ENCODE measurements at regions not wholly inside any gene's neighbourhood (a gene's known extent, or its start where the extent isn't known, plus 50 kb on each side); places are given as distances from the start of the nearest gene placed in this dataset.
"Not testable (repeated sequence)": the region's sequence is repeated elsewhere in the genome, so short reads cannot be mapped to it uniquely, and the experiment has no call there.

DNA sequence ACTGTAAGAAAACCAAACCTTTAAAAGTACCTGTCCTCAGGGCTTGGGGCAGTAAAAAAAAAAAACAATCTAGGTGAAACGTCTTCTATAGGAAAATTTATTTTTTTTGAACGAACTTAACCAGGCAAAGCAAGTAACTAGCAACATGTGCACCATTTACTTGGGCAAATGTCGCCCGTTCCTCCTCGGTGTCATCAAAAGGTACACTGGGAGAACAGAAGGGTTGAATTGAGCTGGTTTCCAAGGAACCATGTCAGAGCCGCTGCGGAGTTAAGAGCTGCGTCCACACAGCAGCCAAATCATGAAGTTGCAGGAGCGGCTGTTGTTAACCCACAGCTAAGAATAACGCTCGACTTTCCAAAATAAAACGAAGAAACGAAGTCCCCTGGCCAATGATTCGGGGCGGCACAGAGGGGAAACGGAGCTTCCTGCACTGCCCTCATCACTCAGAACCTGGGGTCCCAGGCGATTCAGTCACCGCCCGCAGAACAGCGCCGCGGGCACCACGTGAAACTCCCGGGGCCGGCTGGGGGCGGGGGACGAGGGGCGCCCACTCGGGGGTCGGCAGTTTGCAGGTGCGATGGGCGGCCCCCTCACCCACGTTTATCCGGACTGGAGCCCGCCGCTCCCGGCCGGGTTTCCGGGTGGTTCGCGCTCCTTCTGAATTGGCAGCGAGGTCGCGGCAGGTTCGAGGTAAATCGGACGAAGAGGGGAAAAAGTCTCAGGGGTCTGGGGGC lies 53.6 kb upstream of the PLGLB1 start:
- not testable (repeated sequence) for DNase-seq (ENCODE audit: low read depth)

GRCh38 chr2:87075791-87076252 lies 54.2 kb upstream of the PLGLB1 start:
- peak; percentile 35 for DNase-seq (ENCODE audit: low read depth)

DNA sequence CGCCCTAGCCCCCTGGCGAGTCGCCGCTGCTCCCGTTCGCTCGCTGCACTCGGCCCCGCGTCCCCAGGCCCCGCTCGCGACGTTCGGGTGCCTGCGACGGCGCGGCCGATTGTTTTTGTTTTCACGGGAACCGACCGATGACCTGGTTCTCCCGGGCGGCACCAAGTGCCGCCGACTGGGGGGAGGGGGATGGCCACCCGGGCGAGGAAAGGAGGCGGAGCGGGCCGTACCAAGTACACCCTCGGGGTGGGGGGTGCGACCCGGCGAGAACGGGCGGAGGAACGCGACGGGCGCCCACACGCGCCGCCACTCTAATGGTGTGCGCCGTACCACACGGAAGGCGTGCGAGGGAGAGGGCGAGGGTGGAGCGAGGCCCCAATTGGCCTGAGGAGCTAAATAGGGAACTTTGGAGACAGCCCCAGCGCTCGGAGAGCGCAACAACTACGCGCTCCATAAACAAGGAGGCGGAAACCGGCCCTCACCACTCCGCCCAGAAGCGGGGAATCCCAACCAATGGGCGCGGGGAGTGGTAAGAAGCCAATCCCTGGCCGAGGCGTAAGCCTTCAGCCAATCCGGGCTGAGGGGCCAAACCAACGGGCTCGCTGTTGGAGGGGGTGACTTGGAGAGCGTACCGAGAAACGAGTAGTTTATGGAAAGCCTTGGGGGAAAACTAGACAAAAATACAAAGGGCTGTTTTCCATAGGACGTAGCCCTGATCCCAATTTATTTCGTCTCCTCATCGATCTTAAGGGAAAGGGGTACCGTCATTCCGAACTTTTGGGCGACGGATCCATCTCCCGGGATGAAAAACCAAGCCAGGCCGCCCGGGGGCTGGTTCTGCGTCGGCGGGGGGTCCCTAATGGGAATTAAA lies 54.8 kb upstream of the PLGLB1 start:
- DNase-seq (ENCODE audit: low read depth) = peak; percentile 80

GRCh38 chr2:87077124-87077446 lies 55.4 kb upstream of the PLGLB1 start:
- not testable (repeated sequence) for DNase-seq (ENCODE audit: low read depth)

DNA sequence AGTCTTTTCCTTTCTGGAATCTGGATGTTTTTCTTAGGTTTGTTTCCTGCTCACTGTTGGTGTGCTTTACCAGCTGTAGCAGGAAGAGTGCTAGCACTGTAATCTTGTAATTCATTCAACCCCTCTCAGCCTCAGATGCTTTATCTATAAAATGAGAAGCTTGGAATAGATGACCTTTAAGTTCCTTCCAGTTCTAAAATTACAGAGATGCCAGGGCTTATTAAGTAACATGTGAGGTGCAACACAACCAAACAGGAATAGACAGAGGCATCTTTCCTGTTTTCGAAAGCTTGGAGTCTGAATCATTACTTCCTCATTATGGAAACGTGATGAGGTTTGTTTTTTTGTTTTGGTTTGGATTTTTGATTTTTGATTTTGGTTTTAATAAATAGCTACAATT lies 60.1 kb upstream of the PLGLB1 start:
- not testable (repeated sequence) for DNase-seq (ENCODE audit: low read depth)

GRCh38 chr2:87088079-87088478 lies 66.4 kb upstream of the PLGLB1 start:
- not testable (repeated sequence) for DNase-seq (ENCODE audit: low read depth)

GRCh38 chr2:87089401-87089800 lies 67.8 kb upstream of the PLGLB1 start:
- not testable (repeated sequence) for DNase-seq (ENCODE audit: low read depth)

DNA sequence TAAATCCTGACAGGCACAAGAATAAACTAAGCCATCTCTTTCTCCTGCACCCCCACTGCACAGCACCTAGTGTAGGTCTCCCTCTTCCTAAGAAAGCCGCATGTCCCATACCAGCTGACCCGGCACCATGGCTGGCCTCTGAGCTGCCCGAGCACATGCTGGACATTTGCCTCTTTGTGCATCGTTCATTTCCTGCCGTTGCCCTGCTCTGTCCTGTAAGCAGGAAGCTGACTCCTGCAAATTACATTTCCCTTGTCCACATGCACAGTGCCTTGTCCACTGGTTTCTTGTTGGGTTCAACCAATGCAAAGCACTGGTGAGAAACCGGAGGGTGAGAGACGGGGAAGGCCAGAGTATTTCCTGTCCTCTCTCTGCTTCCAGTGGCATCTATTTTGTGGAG lies 71.6 kb upstream of the PLGLB1 start:
- not testable (repeated sequence) for DNase-seq (ENCODE audit: low read depth)

DNA sequence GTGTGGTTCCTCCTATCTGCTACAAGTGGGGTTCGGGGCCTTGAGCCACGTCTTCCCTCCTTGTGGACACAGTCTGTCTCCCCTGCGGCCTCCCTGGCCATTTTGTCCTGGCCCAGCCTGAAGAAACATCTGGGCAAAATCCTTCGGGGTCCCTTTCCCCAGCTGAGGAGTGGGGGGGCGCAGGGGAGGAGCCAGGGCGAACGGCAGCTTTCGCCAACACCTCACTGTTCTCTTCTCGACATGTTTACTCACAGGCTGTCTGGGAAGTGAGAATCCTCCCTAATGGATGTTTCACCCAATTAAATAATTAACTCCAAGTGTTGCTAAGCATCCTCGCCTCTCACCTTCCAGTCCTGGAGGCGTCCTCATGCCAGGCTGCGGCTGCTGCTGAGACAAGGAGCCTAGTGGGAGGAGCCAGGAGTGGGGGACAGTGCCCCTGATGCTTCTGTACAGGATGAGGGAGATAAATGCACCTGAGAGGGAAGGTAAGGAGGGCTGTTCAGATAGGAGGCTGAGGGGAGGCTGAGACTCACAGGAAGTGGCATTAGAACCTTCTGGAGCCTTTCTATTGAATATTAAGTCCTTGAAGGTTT lies 72.4 kb upstream of the PLGLB1 start:
- DNase-seq (ENCODE audit: low read depth) = not testable (repeated sequence)

DNA sequence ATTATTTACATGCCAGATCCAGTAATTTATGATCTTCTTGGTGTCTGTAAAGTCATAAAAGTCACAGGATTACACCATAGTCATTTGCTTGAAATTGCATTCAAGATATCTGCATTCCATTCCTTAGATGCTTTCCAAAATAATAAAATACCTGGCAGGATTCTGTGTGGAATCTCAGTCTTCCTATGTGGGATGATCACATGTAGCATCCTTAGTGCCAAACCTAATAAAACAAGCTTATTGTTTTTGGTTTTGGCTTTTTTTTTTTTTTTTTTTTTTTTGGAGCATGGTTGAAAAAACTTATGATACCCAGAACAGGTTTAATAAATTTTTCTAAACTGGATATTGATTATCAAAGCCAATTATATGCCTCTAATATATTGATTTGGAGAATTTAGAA lies 74.2 kb upstream of the PLGLB1 start:
- not testable (repeated sequence) for DNase-seq (ENCODE audit: low read depth)

DNA sequence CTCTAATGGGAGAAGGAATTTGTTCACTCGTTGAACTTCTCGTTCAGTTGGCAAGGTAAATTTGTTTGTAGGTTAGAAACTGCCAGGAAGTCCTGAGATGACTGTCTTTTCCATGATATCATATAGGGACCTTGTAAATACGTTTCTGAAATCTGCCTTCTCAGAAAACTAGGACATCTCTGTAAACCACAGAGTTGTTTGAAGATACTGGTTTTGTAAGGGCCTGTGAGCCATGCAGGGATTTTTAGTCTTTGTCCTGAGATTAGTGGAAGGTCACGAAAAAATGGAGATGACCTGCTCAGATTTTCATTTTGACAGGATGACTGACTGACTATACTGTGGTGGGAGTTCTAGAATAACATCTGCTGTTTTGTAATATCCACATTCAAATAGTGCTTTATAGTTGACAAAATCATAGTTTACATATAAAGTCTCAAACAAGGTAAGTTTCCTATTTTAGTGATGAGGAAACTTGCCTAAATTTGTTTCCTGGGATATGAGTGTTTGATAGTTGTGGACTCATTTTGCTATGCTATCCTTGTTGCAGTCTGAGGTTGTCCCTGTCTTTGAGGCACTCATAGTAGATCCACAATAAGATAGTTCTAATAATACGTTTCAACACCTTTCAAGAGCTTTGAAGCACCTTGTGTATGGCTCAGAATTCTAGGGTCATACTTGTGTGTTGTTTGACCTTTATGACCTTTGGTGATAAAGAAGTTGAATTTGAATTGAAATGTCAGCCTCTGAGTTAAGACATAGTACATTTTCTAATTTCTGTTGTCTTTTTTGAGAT lies 107.3 kb upstream of the PLGLB1 start:
- not testable (repeated sequence) for DNase-seq (ENCODE audit: low read depth)

DNA sequence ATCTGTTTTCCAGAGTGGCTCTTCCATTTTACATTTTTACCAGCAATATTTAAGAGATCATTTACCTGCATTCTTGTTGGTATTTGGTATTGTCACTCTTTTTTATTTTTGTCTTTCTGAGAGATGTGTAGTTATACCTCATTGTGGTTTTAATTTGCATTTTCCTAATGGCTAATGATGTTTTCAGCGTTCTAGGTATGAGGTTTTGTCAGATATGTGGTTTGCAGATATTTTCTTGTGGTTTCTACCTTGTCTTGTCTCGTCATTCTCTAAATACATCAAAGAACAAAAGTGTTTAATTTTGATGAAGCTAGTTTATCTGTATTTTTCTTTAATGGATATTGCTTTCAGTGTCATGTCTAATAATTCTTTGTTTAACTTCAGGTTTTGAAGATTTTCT lies 110.9 kb upstream of the PLGLB1 start:
- DNase-seq (ENCODE audit: low read depth) = not testable (repeated sequence)

- DNase-seq (ENCODE audit: low read depth) = not testable (repeated sequence)
Measured at GRCh38 chr2:87151835-87152493, 130.3 kb upstream of the PLGLB1 start.

GRCh38 chr2:87174454-87174853 lies 152.8 kb upstream of the PLGLB1 start:
- not testable (repeated sequence) for DNase-seq (ENCODE audit: low read depth)

DNA sequence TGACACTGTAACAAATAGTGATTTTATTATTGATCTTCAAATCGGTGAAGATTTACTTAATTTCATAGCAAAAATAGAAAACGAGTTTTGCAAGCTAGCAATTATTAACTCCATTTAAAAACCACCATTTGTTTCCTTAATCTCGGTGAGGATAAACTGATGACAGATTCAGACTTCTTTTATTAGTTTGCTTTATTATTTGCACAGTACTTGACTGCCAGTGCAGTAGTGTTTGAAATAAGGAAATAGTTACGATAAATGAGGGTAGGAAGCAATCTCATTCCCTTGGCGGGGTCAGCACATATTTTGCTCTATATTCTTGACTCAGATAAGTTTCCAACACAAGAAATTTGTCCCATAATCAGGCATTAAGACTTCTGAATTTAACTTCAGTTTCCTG lies 161.7 kb upstream of the PLGLB1 start:
- DNase-seq (ENCODE audit: low read depth) = not testable (repeated sequence)

DNA sequence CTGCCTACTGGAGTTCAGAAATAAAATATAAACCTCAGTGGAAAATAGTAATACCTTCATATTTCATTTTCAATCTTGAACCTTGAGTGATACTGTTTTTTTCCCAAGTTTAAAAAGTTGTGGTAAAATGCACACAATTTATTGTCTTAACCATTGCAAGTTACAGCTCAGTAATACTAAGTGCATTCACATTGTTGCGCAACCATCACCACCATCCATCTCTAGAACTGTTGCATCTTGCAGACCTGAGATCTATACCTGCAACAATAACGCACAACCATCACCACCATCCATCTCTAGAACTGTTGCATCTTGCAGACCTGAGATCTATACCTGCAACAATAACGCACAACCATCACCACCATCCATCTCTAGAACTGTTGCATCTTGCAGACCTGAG lies 162.6 kb upstream of the PLGLB1 start:
- not testable (repeated sequence) for DNase-seq (ENCODE audit: low read depth)

DNA sequence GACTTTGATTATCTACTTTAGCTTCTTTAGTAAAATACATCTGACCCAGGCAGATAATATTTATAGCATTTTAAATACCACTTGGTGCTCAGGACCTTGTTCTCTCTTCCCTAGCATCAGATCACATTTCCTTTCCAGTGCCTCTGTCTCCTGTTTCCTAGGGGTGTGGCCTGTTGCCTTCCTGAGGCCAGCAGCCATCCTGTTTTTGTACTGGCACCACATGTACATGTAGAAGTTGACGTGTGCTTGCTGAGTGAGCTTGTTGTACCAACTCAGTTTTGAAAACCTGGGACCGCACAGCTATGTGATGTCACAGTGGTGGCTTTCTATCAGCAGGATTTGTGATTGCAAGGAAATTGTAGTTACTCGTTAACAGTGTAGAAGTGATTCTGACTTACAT lies 167.6 kb upstream of the PLGLB1 start:
- not testable (repeated sequence) for DNase-seq (ENCODE audit: low read depth)

GRCh38 chr2:87193336-87193735 lies 171.7 kb upstream of the PLGLB1 start:
- DNase-seq (ENCODE audit: low read depth) = not testable (repeated sequence)

- not testable (repeated sequence) for DNase-seq (ENCODE audit: low read depth)
Measured at GRCh38 chr2:87194254-87194999, 172.8 kb upstream of the PLGLB1 start.

GRCh38 chr2:87196720-87197388 lies 175.2 kb upstream of the PLGLB1 start:
- not testable (repeated sequence) for DNase-seq (ENCODE audit: low read depth)
